H1 (cell line): ENCODE measurements at regions not wholly inside any gene's neighbourhood (a gene's known extent, or its start where the extent isn't known, plus 50 kb on each side); places are given as distances from the start of the nearest gene placed in this dataset.

Source experiments
- CTCF ChIA-PET: fragments of 300-600 bp; sonication (Branson Sonifier 250); formaldehyde crosslinking; loops from one replicate; lab custom pipeline; 2021; ENCODE audit not compliant: partially characterized antibody; lab: Charles Lee
- POLR2A ChIA-PET: fragments of 300-600 bp; sonication (Branson Sonifier 250); formaldehyde crosslinking; loops from one replicate; lab custom pipeline; 2021; ENCODE audit warnings: inconsistent platforms; ENCODE audit not compliant: partially characterized antibody; lab: Charles Lee
- DNase-seq, 2 experiments: peaks; one replicate each; pipeline versions ENCODE4 v3.0.0 to v3.0.0-alpha.2; 2010 to 2022; ENCODE audit warnings: low spot score in 2 of 2, low read depth in 1 of 2, mixed read lengths in 1 of 2
- FAIRE-seq: peaks from 2 replicates; lab custom pipeline; 2011; peaks lifted over from hg19 to GRCh38; lab: Jason Lieb, UNC
- H2AFZ ChIP-seq: 2 replicates; pipeline ENCODE4 v1.8.1; 2012; ENCODE audit warnings: low read length, inconsistent platforms
- H2AK5ac ChIP-seq: 2 replicates; pipeline ENCODE4 v1.6.1; 2013; ENCODE audit warnings: low read depth, low read length
- H2BK120ac ChIP-seq: replicated peaks from 2 replicates; pipeline ENCODE3; 2013; ENCODE audit warnings: low read depth, low read length, inconsistent platforms
- H2BK12ac ChIP-seq: 2 replicates; pipeline ENCODE4 v1.6.1; 2013; ENCODE audit warnings: low read depth, low read length
- H2BK15ac ChIP-seq: 2 replicates; pipeline ENCODE4 v1.6.1; 2013; ENCODE audit warnings: low read length
- H2BK20ac ChIP-seq: 2 replicates; pipeline ENCODE4 v1.6.1; 2013; ENCODE audit warnings: low read length
- H2BK5ac ChIP-seq: 2 replicates; pipeline ENCODE4 v1.6.1; 2013; ENCODE audit warnings: low read depth, low read length
- H3K14ac ChIP-seq: 2 replicates; pipeline ENCODE4 v1.6.1; 2013; ENCODE audit warnings: inconsistent platforms; ENCODE audit not compliant: insufficient read length
- H3K18ac ChIP-seq: 2 replicates; pipeline ENCODE4 v1.6.1; 2013; ENCODE audit warnings: low read length; ENCODE audit errors: extremely low read depth
- H3K23ac ChIP-seq: 2 replicates; pipeline ENCODE4 v1.6.1; 2013; ENCODE audit warnings: inconsistent platforms; ENCODE audit not compliant: insufficient read length
- H3K23me2 ChIP-seq: 2 replicates; pipeline ENCODE4 v1.6.1; 2013; ENCODE audit warnings: low read depth, low read length
- H3K27ac ChIP-seq: 2 replicates; pipeline ENCODE4 v1.6.1; 2011; ENCODE audit warnings: low read depth, low read length, inconsistent platforms
- H3K27me3 ChIP-seq, 4 experiments: replicated peaks in 1 of 4; 1 replicate in 1 of 4; 2 replicates in 3 of 4; pipeline versions ENCODE4 v1.6.1 to v1.8.1; 2011 to 2013; ENCODE audit warnings: low read length in 3 of 4, mild to moderate bottlenecking in 3 of 4, inconsistent platforms in 2 of 4, mixed read lengths in 2 of 4, moderate library complexity in 1 of 4; ENCODE audit not compliant: control insufficient read depth in 3 of 4, insufficient read depth in 3 of 4; ENCODE audit errors: extremely low read depth in 1 of 4
- H3K36me3 ChIP-seq, 4 experiments: 2 replicates each; pipeline versions ENCODE4 v1.6.1 to v1.8.1; 2011 to 2013; ENCODE audit warnings: mild to moderate bottlenecking in 4 of 4, low read length in 3 of 4, moderate library complexity in 2 of 4, control low read depth in 1 of 4, inconsistent platforms in 1 of 4; ENCODE audit not compliant: insufficient read depth in 4 of 4, control insufficient read depth in 2 of 4
- H3K4ac ChIP-seq: replicated peaks from 2 replicates; pipeline ENCODE3; 2013; ENCODE audit warnings: low read length, low read depth, mixed read lengths, inconsistent platforms; ENCODE audit not compliant: insufficient read length
- H3K4me1 ChIP-seq, 4 experiments: replicated peaks in 1 of 4; 1 replicate in 1 of 4; 2 replicates in 3 of 4; pipeline versions ENCODE4 v1.6.1 to v1.8.1; 2011 to 2013; ENCODE audit warnings: low read length in 3 of 4, inconsistent platforms in 2 of 4, mixed read lengths in 1 of 4; ENCODE audit not compliant: insufficient read depth in 4 of 4, control insufficient read depth in 3 of 4
- H3K4me2 ChIP-seq, 2 experiments: 2 replicates each; pipeline versions ENCODE4 v1.6.1 to v1.8.1; 2011 to 2013; ENCODE audit warnings: low read depth in 2 of 2, low read length in 2 of 2, control low read depth in 1 of 2, inconsistent platforms in 1 of 2, mild to moderate bottlenecking in 1 of 2; ENCODE audit not compliant: insufficient read depth in 1 of 2
- H3K4me3 ChIP-seq, 4 experiments: fragments of 200-600, 300-600 bp in 1 of 4; sonication (generic), shearing (Covaris generic), sonication (Bioruptor Twin) in 1 of 4; 2 replicates each; pipeline versions ENCODE4 v1.5.1 to v1.8.1; 2011 to 2016; ENCODE audit warnings: low read length in 4 of 4, low read depth in 3 of 4, control low read depth in 2 of 4, inconsistent platforms in 2 of 4, mild to moderate bottlenecking in 2 of 4, mixed read lengths in 1 of 4, moderate library complexity in 1 of 4; ENCODE audit not compliant: insufficient read depth in 2 of 4; ENCODE audit errors: extremely low read depth in 1 of 4
- H3K56ac ChIP-seq: replicated peaks from 2 replicates; pipeline ENCODE3; 2013; ENCODE audit warnings: low read depth, mild to moderate bottlenecking, mixed read lengths, low read length, inconsistent platforms; ENCODE audit not compliant: insufficient read length
- H3K79me1 ChIP-seq: 2 replicates; pipeline ENCODE4 v1.6.1; 2013; ENCODE audit warnings: low read depth, low read length, control low read depth
- H3K79me2 ChIP-seq, 2 experiments: 2 replicates each; pipeline versions ENCODE4 v1.6.1 to v1.8.1; 2012 to 2013; ENCODE audit warnings: low read length in 2 of 2, mild to moderate bottlenecking in 2 of 2, inconsistent platforms in 1 of 2; ENCODE audit not compliant: insufficient read depth in 2 of 2, control insufficient read depth in 1 of 2
- H3K9ac ChIP-seq, 4 experiments: replicated peaks in 1 of 4; 1 replicate in 1 of 4; 2 replicates in 3 of 4; pipeline versions ENCODE4 v1.6.1 to v1.8.1; 2011 to 2013; ENCODE audit warnings: low read depth in 3 of 4, low read length in 3 of 4, control low read depth in 2 of 4, mild to moderate bottlenecking in 2 of 4, moderate library complexity in 2 of 4, inconsistent platforms in 1 of 4; ENCODE audit errors: extremely low read depth in 1 of 4
- H3K9me3 ChIP-seq, 2 experiments: 2 replicates each; pipeline versions ENCODE4 v1.6.1 to v1.8.1; 2012 to 2013; ENCODE audit warnings: mild to moderate bottlenecking in 2 of 2, moderate library complexity in 2 of 2, control low read depth in 1 of 2, inconsistent platforms in 1 of 2, low read depth in 1 of 2, low read length in 1 of 2, mixed read lengths in 1 of 2; ENCODE audit not compliant: insufficient read depth in 2 of 2
- H4K20me1 ChIP-seq, 2 experiments: replicated peaks in 1 of 2; 2 replicates each; pipeline versions ENCODE3 to v1.8.1; 2011 to 2013; ENCODE audit warnings: inconsistent platforms in 2 of 2, low read length in 2 of 2, mild to moderate bottlenecking in 1 of 2; ENCODE audit not compliant: insufficient read depth in 2 of 2, control insufficient read depth in 1 of 2
- H4K5ac ChIP-seq: 2 replicates; pipeline ENCODE4 v1.6.1; 2013; ENCODE audit warnings: low read length, low read depth, mixed read lengths, inconsistent platforms; ENCODE audit not compliant: insufficient read length
- H4K8ac ChIP-seq: 2 replicates; pipeline ENCODE4 v1.8.0; 2013; ENCODE audit warnings: mild to moderate bottlenecking, moderate library complexity, low read length, inconsistent platforms; ENCODE audit not compliant: insufficient read depth; ENCODE audit errors: extremely low read depth
- H4K91ac ChIP-seq: replicated peaks from 2 replicates; pipeline ENCODE3; 2013; ENCODE audit warnings: low read length, mixed read lengths, inconsistent platforms; ENCODE audit not compliant: insufficient read length
- BACH1 ChIP-seq: IDR thresholded peaks from 2 replicates; pipeline ENCODE4 v1.6.1; 2012; ENCODE audit warnings: low read length, improper control_type of control experiment
- BRCA1 ChIP-seq: IDR thresholded peaks from 2 replicates; pipeline ENCODE4 v1.6.1; 2012; ENCODE audit warnings: low read depth, low read length, improper control_type of control experiment
- WGBS, 2 experiments: shearing (Covaris generic) in 1 of 2; methylation state at CpG; one replicate each; pipeline versions ENCODE4 v1.1.6 to v1.1.7; 2013 to 2015; ENCODE audit warnings: low lambda C conversion rate in 2 of 2, mixed read lengths in 2 of 2, inconsistent platforms in 1 of 2, low coverage in 1 of 2, missing lambda C conversion rate in 1 of 2; ENCODE audit not compliant: insufficient replicate concordance in 2 of 2, insufficient coverage in 1 of 2, insufficient read length in 1 of 2; ENCODE audit errors: extremely low coverage in 1 of 2, missing lambda C conversion rate in 1 of 2; 5-methylcytosine and 5-hydroxymethylcytosine counted together

DNA sequence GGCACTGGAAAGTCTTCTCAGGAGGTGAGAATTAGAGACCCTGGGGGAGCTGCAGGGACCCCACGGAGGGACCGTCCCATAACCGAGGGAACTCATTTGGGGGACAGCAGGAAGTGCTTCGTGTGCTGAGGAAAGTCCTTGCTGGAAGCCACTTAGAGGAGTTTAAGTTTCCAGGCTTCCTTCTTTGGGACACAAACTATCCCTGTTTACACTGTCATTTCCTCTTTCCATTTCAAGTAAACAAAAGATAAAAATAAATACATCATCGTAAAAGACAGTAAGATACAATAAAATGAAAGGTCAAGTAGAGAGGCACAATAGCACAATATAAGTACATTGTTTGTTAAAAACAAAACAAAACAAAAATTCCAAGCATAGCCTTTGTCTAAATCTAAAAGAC, 101.2 kb downstream of the TTLL2 start:
- Histone ChIP-seq H3K4me1 (peaks cover 0 to 3% (median 2%) of the 10 kb centered on the region in 4 experiments; a peak in 2 of 7 replicates), H2BK12ac (peak overlapping the region; percentile 23; the same call in 1 of the 2 replicates), H3K18ac (no peak overlapping the region), H2BK20ac (no peak overlapping the region), H3K23me2 (0 out of 2 replicates have a peak, but pooled peaks cover 2% of the 10 kb centered on the region), H3K9me3 (peaks cover 0 to 5% of the 10 kb centered on the region in 2 experiments; a peak in 1 of 4 replicates), H2BK5ac (no peak overlapping the region), H3K14ac (no peak overlapping the region), H3K79me1 (no peaks in the 10 kb centered on the region), H3K56ac (no peak overlapping the region), H2AFZ (no peak overlapping the region), H2BK15ac (no peak overlapping the region), H4K8ac (no peak overlapping the region), H3K36me3 (peaks cover 0 to 7% (median 2%) of the 10 kb centered on the region in 4 experiments; a peak in 3 of 8 replicates), H2AK5ac (no peak overlapping the region), H3K9ac (no peak overlapping the region), H4K91ac (no peak overlapping the region), H3K4me3 (no peak overlapping the region), H4K5ac (peak overlapping the region; percentile 36), H3K27me3 (no peaks in the 10 kb centered on the region), H2BK120ac (no peak overlapping the region), H3K23ac (no peak overlapping the region), H3K79me2 (no peaks in the 10 kb centered on the region), H4K20me1 (no peaks in the 10 kb centered on the region), H3K4ac (no peak overlapping the region), H3K4me2 (no peak overlapping the region), H3K27ac (no peak overlapping the region)
- no peak for TF ChIP-seq BACH1
- TF ChIP-seq BRCA1: no peak
- FAIRE-seq (no peak), DNase-seq (no peak)
- WGBS, 2 experiments: 84% methylated on average over 5 of the region's 5 CpGs; no CpG with 5 or more reads in 1 of the 2 experiments
- ChIA-PET POLR2A (interaction anchor here (0.9 to 1.5 kb wide), 2 partner anchors 10 kb away, joined by 4 read pairs; no protein-coding TSS in a partner anchor), CTCF (no interaction called here)
